ENCODE measurements at regions not wholly inside any gene's neighbourhood (a gene's known extent, or its start where the extent isn't known, plus 50 kb on each side); places are given as distances from the start of the nearest gene placed in this dataset.
A peak's percentile ranks its signal among the peaks of the same experiment; 100 is the strongest.

- DNase-seq = no peak
Measured at GRCh38 chr12:19836056-19836455, 396.8 kb downstream of the AEBP2 start.

- no peak for DNase-seq
Measured at GRCh38 chr12:19836456-19836855, 397.2 kb downstream of the AEBP2 start.

GRCh38 chr12:19837543-19837942 is 398.3 kb downstream of the AEBP2 start:
- DNase-seq = no peak

GRCh38 chr12:19841451-19841850 is 402.2 kb downstream of the AEBP2 start:
- peak; percentile 42 for DNase-seq

GRCh38 chr12:19842116-19842515 is 402.8 kb downstream of the AEBP2 start:
- no peak for DNase-seq

- no peak for DNase-seq
Measured at GRCh38 chr12:19844224-19844623, 404.9 kb downstream of the AEBP2 start.

GRCh38 chr12:19846574-19846973 is 407.3 kb downstream of the AEBP2 start:
- DNase-seq = peak; percentile 60

- no peak for DNase-seq
Measured at GRCh38 chr12:19847294-19848059, 408.2 kb downstream of the AEBP2 start.

GRCh38 chr12:19848421-19848820 is 409.1 kb downstream of the AEBP2 start:
- no peak for DNase-seq

- DNase-seq = no peak
Measured at GRCh38 chr12:19849208-19849607, 409.9 kb downstream of the AEBP2 start.

GRCh38 chr12:19850346-19851065 is 411.2 kb downstream of the AEBP2 start:
- no peak for DNase-seq

GRCh38 chr12:19852100-19852855 is 413.0 kb downstream of the AEBP2 start:
- no peak for DNase-seq

- no peak for DNase-seq
Measured at GRCh38 chr12:19855851-19856250, 416.6 kb downstream of the AEBP2 start.

GRCh38 chr12:19856389-19856788 is 417.1 kb downstream of the AEBP2 start:
- no peak for DNase-seq

- no peak for DNase-seq
Measured at GRCh38 chr12:19857204-19857603, 417.9 kb downstream of the AEBP2 start.

GRCh38 chr12:19867151-19867550 is 427.9 kb downstream of the AEBP2 start:
- no peak for DNase-seq

GRCh38 chr12:19867970-19868369 is 428.7 kb downstream of the AEBP2 start:
- DNase-seq = no peak

GRCh38 chr12:19869413-19869812 is 430.1 kb downstream of the AEBP2 start:
- no peak for DNase-seq

GRCh38 chr12:19872621-19873540 is 433.6 kb downstream of the AEBP2 start:
- DNase-seq = no peak

- no peak for DNase-seq
Measured at GRCh38 chr12:19880076-19880475, 440.8 kb downstream of the AEBP2 start.

- no peak for DNase-seq
Measured at GRCh38 chr12:19880721-19881120, 441.4 kb downstream of the AEBP2 start.

- no peak for DNase-seq
Measured at GRCh38 chr12:19882346-19882745, 443.1 kb downstream of the AEBP2 start.

Measured in HCEC 1CT (cell line).